T-helper 9 cell (primary cell): ENCODE measurements at regions not wholly inside any gene's neighbourhood (a gene's known extent, or its start where the extent isn't known, plus 50 kb on each side); places are given as distances from the start of the nearest gene placed in this dataset.
"Not testable (repeated sequence)": the region's sequence is repeated elsewhere in the genome, so short reads cannot be mapped to it uniquely, and the experiment has no call there.

ENCODE experiments used
- DNase-seq: peaks from one replicate; pipeline ENCODE4 v3.0.0-alpha.2; 2020

DNA sequence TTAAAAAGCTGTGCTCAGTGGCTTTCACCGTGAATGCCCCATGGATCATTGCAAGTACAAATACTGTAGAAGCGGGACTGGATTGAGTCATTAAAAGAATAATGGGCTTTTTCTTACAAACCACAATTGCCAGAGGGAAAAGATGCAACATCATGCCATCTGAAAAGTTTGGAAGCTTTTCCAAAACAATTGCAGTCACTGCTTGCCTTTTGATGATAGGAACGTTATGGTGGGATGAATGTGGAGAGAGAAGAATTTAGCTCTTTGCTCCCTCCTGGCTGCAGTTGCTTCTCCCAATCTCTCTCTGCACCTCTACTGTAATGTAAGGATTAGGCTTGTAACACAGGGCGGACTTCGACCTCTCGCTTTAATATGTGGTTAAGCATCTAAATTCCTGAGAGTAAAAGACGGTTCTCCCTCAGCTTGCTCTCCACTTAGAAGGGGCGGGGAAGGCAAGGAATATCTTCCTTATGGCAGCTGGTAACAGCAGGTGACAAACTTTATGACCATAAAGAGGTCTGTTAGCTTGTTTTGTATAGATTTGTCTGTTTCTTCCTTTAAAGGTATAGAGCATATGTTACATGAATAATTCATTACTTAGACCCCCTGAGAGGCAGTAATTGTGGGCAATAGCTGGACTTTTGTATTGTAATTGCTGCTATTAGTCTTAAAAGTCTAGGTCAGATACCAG lies 376.1 kb downstream of the UTRN start:
- DNase-seq = no peak

DNA sequence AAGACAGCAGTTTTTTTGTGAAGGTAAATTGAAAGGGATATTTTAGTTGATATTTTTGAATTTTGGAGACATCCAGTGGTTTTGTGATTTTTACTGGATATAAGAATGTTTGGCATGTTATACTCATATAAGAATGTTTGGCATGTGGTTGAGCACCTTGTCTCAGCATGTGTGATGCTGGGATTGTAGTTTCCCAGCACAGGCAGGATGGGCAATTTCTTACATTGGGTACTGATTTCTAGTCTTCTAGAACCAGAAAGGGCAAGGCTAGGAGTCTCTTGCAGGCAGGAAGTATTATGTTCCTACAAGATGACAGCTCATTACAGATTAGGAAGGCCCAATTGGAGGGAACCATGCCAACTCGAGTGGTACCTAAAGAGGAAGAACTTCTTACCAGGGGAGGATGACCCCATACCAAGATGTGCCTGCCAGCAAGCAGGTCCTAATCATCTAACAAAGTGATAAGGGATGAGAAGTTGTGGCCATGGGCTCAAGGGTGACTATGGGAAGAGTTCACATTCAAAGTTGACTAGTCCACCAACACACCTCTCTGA lies 377.8 kb downstream of the UTRN start:
- DNase-seq = no peak

DNA sequence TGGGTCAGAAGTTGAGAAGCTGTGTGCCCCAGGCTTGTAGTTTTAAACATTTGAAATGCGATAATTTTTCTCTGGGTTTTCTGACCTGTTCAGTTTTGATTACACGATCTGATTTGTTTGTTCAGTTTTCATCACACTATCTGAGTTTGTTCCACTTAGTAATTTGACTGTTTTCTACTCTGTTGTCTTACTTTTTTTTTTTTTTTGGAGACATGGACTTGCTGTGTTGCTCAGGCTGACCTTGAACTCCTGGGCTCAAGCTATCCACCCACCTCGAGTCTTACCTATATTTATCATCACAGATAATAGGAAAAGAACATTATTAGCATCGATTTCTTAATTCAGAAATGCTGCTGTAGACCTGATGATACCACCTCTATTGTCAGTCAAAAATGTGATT lies 379.1 kb downstream of the UTRN start:
- no peak for DNase-seq

DNA sequence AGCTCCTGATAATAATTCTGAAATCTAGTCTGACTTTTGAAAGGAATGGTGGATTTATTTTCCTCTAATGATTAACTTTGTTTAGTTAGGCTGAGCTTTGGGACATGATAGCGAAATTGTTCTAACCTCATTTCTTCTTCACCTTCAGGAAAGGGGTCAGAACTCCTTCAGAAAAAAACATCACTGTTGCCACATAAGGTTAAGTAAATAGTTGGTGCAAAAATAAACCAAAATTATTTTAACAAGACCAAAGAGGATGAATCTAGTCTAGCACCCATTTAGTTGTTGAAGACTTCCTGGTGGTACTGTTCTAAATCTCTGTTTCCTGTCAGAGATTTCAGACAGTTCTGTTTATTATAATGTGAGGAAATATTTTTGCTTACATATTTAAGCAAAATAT lies 379.8 kb downstream of the UTRN start:
- DNase-seq = no peak

DNA sequence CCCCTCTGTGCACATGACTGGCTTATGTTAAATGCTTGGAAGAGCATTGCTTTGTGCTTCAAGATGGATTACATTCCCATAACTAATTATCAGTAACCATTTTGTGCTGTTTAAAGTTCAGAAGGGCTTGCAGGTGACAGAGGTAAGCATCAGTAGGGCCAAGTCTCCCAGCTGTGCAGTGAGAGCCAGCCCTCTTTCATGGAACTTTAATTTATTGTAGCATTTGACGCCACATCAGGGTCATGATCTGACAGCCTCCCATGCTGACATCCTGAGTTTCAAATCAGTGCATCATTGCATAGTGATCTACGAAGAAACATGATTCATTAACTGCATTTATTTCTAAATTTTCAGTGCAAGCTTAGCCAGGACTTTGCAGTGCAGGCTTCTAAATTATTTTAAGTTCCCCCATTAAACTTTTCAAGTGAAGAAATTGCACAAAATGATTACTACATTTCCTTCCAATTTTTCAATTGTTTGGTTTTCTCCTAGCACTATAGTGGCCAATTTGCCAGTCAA lies 380.9 kb downstream of the UTRN start:
- no peak for DNase-seq

DNA sequence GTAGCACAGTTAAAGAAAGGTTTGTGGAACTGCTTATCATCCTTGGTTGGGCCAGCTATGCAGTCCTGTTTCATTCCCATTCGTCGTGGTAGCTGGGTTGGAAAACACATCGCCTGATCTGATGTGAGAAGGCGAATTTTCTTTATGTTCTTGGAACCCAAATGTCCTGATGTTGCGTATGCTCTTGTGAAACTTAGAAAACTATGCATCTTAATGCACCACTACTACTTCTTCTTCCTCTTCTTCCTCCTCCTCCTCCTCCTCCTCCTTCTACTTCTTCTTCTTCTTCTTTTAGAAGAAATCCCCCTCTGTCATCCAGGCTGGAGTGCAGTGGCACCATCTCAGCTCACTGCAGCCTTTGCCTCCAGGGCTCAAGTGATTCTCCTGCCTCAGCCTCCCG lies 381.6 kb downstream of the UTRN start:
- no peak for DNase-seq

DNA sequence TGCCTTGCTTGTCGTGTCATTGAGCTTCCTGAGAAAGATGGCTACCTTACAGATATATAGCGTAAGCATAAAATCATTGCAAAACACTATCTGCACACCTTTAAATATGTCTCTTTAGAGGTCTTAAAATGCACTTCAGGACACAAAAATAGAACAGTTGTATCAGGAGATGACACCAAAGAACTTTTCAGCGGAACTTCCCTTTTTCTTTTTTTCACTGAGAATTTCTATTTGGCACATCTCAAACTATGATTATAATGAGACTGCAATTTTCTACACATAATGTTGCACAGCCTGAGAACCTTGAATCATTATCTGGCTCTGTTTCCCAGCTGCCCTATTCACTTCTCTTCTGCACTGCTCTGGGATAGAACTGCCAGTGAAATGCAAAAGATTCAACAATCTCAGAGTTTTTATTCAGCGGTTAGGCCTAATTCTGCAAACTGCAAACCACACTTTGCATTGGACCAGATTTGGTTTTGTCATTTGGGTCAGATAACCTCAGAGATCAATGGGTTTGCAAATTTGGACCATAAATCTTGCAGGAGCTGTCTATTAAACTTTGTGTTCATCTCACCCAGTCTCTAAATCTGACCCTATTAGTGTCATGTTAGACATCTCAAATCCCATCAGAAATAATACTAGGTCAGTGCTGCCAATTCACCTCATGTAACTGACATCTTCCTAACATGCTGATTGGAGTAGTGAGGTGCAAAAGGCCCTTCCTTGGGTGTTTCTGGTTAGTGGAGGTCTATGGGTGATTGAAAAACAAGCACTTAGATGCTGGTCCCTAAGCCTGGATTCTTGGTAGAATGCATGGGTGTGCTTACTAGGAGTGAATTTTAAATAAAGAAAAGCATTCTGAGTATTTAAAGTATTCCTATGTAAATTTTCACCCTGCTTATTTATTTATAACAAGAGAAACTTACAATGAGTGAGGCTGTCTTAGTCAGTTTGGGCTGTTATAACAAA lies 382.7 kb downstream of the UTRN start:
- no peak for DNase-seq

DNA sequence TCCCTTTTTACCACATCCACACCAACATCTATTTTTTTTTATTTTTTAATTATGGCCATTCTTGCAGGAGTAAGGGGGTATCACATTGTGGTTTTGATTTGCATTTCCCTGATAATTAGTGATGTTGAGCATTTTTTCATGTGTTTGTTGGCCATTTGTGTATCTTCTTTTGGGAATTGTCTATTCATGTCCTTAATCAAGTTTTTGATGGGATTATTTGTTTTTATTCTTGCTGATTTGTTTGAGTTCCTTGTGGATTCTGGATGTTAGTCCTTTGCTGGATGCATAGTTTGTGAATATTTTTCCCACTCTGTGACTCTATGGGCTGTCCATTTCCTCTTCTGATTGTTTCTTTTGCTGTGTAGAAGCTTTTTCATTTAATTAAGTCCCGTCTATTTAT lies 385.1 kb downstream of the UTRN start:
- not testable (repeated sequence) for DNase-seq

DNA sequence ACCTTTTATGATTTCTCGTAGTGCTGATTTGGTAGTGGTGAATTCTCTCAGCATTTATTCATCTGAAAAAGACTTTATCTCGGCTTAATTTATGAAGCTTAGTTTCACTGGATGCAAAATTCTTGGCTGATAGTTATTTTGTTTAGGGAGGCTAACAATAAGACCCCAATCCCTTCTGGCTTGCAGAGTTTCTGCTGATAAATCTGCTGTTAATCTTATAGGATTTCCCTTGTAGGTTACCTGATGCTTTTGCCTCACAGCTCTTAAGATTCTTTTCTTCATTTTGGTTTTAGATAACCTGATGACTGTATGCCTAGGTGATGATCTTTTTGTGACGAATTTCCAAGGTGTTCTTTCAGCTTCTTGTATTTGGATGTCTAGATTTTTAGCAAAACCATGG lies 388.7 kb downstream of the UTRN start:
- DNase-seq = no peak

DNA sequence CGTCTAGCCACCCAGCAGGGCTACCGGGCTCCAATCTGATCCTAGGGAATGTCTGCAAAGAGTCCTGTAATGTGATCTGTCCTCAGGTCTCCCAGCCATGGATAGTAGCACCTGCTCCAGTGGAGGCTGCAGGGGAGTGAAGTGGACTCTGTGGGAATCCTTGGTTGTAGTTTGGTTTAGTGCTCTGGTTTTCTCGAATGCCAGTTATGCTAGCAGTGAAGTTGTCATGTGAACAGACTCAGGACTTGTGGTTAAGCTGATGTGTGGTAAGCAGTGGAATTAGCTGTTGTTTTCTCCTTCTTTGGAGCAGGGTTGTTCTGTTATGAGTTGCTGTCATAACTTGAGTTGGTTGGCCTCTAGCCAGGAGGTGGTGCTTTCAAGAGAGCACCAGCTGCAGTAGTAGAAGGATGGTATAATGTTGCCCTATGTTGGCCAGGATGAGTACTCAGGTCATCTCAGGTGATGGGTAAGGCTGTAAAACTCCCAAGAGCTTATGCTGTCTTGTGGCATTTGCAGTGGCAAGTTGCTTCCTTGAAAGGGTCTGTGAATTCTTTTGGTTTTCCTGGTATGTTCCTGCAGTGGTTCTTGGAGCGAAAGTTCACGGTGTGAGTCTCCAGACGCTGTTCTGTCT lies 390.2 kb downstream of the UTRN start:
- no peak for DNase-seq

DNA sequence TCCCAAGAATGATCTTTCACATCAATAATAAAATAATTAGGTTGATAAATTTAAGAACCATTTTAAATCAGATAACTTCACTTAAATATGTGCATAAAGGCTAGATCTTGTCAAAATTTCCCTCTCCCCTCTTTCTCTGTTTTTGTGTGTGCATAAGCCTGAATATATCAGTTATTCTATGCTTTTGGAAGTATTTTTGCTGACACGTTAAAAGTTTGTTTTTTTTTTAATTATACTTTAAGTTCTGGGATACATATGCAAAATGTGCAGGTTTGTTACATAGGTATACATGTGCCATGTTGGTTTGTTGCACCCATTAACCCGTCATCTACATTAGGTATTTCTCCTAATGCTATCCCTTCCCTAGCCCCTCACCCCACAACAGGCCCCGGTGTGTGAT lies 391.2 kb downstream of the UTRN start:
- DNase-seq = not testable (repeated sequence)

DNA sequence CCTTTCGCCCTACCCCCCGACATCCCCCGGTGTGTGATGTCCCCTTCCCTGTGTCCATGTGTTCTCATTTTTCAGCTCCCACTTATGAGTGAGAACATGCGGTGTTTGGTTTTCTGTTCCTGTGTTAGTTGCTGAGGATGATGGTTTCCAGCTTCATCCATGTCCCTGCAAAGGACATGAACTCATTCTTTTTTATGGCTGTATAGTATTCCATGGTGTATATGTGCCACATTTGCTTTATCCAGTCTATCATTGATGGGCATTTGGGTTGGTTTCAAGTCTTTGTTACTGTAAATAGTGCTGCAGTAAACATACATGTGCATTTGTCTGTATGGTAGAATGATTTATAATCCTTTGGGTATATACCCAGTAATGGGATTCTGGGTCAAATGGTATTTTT lies 392.1 kb downstream of the UTRN start:
- not testable (repeated sequence) for DNase-seq

DNA sequence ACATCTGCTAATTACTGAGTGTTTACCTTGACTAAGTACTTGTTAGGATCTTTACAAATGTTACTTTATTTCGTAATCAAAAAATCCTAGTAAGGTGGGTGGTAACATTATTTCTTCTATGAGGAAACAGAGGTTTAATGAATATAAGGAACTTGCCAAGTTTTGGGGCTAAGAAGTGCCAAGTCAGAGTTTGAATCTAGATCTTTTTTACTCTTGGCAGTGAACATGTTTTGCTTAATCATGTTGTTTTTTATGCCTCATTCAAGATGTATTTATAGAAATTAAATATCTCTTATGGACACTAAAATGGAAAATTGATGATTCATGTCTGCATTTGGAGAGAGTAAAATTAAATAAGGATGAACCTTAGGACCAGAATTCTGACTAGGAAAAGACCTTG lies 393.7 kb downstream of the UTRN start:
- no peak for DNase-seq

DNA sequence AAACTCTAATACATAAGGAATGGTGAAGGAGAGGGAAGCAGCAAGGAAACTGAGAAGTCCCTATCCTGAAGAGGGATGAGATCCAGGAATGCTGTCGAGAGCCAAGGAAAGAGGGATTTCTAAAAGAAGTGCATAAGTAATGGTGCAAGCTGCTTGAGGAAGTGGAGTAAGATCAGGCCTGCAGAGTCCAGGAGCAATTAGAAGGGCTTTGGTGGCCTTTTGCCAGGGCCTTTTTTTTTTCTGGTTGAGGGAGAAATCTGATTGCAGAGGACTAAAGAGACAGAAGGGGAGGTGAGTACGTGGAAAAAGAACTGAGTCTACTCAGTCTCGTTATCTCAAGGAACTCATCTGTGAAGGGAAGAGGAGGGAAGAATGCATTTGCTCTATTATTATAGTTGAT lies 396.2 kb downstream of the UTRN start:
- DNase-seq = no peak

DNA sequence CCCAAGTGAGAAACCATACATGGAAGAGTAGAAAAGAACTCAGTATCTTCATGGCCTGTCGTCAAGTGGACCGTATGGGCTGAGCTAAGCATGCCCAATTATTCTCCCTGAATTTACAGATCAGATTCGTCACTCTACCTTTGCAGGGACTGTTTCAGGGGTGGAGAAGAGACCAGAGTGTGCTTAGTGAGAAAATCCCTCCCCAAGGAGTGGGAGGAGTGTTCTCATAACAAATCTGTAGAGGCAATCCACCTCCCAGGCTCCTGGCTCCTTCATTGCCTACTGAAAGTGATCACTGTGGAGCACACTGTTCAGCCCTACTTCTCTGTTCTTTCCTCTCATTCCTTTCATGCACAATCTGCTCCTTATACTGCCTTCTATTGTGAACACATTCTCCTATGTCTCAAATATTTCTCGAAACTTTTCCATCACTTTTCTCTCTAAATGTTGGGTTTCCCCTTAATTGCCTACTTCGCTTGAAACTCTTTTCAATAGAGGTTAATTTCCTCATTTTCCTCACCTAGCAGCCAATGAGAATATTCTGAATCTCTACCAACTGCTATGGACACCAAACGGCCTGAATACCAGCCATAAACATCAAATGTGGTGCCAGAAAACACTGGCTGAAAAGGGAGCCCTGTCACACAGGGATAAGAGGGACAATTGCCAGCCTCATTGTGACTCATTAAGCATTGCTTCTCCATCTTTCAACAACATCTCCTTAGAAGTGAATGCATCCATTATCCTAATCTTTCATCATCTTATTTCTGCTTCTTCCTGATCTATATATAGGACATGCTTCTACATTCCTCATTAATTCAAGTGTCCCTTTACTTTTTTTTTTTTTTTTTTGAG lies 398.3 kb downstream of the UTRN start:
- DNase-seq = no peak

DNA sequence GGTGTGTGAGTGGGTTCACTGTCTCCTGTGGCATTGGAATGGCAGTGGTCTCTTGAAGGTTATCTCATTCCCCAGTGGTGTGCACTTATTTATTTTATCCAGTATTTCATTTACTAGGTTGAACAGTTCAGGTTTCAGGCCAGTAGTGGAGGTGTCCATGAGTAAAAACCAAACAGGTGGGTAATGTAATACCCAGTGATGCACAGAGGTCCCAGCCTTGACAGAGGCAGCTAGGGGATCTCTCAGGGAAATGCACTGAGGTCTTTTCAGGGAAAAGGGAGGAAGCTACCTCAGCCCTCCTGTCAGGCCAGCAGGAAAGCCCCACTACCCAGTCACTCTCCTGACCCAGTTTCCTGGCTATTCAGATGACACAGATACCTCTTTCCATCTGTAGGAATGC lies 403.6 kb downstream of the UTRN start:
- no peak for DNase-seq

DNA sequence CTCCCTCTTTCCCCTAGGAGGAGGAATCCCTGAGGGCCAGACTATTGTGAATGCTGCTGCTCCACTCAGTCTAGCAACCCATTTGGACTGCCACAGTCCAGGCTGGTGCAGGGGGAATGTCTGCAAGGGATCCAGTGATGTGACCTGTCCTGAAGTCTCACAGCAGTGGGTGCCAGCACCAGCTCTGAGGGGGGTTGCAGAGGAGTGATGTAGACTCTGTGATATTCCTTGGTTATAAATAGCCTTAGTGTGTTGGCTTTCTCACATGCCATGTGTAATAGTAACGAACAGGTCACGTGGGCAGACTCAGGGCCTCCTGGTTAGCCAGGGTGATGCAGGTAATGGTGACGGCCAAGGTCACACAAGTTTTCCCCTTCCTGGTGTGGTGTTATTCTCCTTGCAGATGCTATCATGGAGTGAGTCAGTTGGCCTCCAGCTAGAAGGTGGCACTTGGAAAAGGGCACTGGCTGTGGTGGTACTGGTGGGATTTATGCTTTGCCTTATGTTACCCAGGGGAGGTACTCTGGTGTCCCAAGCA lies 404.4 kb downstream of the UTRN start:
- DNase-seq = no peak

DNA sequence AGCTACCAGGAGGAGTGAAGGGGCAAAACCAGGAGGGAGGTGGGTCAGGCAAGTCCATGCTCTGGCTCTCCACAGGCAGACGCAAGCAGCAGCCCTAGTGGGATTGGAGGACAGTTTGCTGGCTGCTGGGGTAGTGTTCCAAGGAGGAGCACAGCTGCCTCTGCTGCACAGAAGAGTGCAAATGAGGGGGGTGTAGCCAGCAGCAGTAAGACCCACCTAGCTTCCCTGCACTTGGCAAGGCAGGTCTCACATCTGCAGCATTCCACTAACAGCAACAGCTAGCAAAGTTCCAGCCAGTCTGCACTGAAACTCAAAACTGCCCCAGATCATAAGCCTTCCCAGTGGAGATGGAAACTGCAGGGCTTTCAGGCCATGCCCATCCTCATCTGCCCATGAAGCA lies 405.0 kb downstream of the UTRN start:
- DNase-seq = no peak

DNA sequence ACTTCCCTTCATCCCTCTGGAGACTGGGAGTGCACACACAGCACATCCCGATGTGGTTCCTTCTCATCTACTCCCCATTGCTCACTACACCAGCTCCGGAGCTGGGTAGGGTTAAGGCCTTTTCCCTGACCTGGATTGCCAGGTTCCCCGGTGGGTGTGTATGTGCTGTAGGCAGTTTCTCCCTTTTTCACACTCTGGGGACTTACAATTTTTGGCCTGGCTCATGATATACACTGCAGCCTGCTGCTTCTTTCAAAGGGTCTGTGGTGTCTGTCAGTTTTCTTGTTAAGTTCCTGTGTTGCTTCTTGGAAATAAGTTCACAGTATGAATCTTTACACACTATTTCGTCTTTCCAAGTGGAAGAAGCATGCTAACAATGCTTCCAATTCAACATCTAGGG lies 405.5 kb downstream of the UTRN start:
- DNase-seq = no peak

DNA sequence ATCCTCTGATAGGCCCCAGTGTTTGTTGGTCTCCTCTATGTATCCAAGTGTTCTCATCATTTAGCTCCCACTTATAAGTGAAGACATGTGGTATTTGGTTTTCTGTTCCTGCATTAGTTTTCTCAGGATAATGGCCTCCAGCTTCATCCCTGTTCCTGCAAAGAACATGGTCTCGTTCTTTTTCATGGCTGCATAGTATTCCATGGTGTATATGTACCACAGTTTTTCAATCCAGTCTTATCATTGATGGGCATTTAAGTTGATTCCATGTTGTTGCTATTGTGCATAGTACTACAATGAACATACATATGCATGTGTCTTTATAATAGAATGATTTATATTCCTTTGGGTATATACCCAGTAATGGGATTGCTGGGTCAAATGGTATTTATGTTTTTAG lies 406.9 kb downstream of the UTRN start:
- not testable (repeated sequence) for DNase-seq

DNA sequence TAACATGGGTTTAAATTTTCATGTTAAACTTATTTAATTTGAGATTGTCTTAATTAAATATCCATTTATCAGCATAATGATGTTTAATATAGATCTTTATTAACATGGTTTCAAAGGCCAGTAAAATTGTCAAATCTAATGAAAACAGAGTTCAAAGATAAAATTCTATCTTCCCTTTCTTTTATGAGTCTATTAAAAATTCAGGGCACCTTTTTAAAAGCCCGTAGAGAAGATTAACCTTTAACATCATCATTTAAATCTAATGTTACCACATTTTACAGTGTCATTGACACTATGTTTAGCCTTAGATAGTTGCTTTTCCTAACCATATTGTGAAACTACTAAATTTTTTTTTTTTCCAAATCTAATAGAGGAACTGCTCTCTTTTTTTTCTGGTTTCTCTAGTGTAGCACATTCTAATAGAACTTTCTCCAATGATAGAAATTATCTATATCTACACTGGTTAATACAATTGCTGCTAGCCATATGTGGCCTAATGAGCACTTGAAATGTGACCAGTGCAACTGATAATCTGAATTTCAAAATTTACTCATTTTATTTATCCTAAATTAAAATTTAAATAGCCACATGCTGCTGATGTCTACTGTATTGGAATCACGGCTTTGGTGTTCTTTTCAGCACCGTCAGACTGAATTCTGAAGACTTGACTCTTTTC lies 410.9 kb downstream of the UTRN start:
- no peak for DNase-seq
